ENCODE measurements at regions not wholly inside any gene's neighbourhood (a gene's known extent, or its start where the extent isn't known, plus 50 kb on each side); places are given as distances from the start of the nearest gene placed in this dataset.
"Not testable (repeated sequence)": the region's sequence is repeated elsewhere in the genome, so short reads cannot be mapped to it uniquely, and the experiment has no call there.

DNA sequence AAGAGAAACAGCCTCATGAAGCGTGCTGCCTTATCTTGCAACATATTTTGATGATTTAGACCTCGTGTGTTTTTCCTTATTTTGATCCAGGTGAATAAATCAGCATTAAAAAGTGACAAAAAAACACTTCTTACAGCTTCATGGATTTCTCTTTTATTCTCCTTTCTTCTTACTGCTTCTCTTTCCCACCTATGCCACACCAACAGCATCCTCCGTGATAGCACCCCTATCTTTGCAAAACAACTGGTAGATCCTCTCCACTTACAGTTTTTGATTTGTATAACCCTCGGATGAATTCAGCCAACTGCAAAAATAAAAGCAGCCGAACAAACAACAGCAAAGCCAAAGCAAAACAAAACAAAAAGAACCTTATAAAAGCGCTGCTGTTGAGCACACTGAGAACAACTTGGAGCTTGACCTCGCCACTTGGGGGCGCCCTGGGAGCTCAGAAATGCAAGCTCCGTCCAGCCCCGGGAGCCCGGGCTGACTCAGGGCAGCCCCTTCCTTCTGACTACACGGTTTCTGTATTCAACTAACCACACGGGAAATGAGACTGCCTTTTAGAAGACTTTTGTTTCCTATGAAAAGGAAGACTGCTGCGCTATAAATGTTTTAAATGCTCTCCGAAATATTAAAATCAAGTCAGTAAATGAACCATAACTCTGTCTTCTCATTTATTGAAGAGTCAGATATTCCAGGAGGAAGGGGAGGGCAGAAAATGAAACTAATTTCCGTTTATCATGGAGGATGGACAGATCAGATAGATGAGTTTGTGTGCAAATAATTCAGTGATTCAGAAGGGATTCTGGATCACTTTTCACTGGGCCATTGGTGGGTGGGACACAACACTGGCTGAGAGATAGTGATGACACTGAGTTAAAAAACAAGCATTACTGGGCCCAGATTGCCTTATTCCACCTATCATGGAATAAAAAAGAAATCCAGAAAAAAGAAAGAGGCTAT is 186.8 kb downstream of the ATP6V0E2 start:
- H3K4me1 ChIP-seq; H3K27ac ChIP-seq; H3K36me3 ChIP-seq; H3K9me3 ChIP-seq; intact Hi-C loops (cut with DNase I); H3K4me3 ChIP-seq; H3K27me3 ChIP-seq: not testable (repeated sequence)
- peak; percentile 78 to 87 (median 82) for DNase-seq
- whole genome bisulfite sequencing (ENCODE audit: insufficient coverage, low coverage, low lambda C conversion rate, missing lambda C conversion rate): 14% methylated on average over 11 of the region's 16 CpGs
- peak; percentile 99 to 100 (median 100) for ATAC-seq
- TF ChIP-seq, protein P1, sequence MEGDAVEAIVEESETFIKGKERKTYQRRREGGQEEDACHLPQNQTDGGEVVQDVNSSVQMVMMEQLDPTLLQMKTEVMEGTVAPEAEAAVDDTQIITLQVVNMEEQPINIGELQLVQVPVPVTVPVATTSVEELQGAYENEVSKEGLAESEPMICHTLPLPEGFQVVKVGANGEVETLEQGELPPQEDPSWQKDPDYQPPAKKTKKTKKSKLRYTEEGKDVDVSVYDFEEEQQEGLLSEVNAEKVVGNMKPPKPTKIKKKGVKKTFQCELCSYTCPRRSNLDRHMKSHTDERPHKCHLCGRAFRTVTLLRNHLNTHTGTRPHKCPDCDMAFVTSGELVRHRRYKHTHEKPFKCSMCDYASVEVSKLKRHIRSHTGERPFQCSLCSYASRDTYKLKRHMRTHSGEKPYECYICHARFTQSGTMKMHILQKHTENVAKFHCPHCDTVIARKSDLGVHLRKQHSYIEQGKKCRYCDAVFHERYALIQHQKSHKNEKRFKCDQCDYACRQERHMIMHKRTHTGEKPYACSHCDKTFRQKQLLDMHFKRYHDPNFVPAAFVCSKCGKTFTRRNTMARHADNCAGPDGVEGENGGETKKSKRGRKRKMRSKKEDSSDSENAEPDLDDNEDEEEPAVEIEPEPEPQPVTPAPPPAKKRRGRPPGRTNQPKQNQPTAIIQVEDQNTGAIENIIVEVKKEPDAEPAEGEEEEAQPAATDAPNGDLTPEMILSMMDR (IDR thresholded peaks at IDR 0.05): peak in 3 of 4 donors; percentile 38 to 45 (median 39)

DNA sequence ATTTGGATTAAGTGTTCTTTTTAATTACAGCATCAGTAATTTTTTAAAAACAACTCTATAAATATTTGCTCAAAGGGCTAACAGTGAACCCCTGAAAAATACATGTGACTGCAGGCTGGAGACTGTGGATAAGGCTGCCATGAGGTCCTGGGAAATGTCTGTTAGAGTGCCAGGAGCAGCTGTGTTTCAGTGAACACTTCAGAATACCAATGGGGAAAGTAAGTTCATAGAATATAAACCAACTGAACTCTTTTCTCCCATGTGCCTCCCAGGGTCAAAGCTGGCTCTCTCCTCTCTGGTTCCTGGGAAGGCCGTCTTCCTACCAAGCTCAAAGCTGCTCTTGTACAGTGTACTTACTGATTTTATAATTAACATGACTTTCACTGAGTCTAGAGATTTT is 189.4 kb downstream of the ATP6V0E2 start:
- ATAC-seq; H3K36me3 ChIP-seq; intact Hi-C loops (cut with DNase I); H3K27ac ChIP-seq; H3K4me3 ChIP-seq; DNase-seq; H3K4me1 ChIP-seq; H3K27me3 ChIP-seq; H3K9me3 ChIP-seq: not testable (repeated sequence)
- WGBS (ENCODE audit: insufficient coverage, low coverage, low lambda C conversion rate, missing lambda C conversion rate): 67% methylated on average over 1 of the region's 1 CpG

DNA sequence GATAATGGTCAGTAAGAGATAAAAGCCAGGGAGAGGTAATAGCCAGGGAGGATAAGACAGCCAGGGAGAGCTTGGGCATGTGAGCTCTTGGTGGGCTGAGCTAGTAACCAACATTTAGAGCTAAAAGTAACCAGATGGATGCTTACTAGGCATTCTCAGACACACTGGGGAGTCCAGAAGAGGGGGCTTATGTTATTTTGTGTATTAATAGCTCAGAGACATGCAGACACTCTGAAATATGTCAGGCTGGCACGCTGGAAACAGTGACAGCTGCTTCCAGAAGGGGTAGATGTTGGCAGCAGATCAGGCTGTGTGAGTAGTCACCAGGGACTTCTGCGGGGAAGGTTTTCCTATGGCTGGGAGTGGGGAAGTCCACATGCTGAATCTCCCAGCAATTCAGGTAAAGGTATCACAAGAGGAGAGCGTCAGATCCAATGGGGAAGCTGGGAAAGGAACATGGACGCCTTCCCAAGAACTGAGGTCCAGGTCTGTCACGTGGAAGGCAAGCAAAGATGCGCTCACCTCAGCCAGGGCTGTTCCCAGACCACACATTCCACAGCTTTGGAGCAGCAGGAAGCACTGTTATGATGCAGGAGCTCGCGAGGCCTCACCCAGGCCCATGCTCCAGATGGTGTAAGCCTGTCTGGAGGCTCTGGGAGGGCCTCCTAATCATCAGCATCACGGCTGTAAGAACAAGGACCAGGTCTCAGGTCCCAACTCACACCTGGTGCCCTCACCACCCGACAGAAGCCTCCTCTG is 196.0 kb downstream of the ATP6V0E2 start:
- H3K9me3 ChIP-seq; H3K27ac ChIP-seq; DNase-seq; H3K36me3 ChIP-seq; H3K27me3 ChIP-seq; intact Hi-C loops (cut with DNase I); H3K4me1 ChIP-seq; H3K4me3 ChIP-seq: not testable (repeated sequence)
- no CpG with 5 or more reads among the region's 10 CpGs for WGBS (ENCODE audit: insufficient coverage, low coverage, low lambda C conversion rate, missing lambda C conversion rate)
- peak in 1 of 4 donors; percentile 9 for ATAC-seq

DNA sequence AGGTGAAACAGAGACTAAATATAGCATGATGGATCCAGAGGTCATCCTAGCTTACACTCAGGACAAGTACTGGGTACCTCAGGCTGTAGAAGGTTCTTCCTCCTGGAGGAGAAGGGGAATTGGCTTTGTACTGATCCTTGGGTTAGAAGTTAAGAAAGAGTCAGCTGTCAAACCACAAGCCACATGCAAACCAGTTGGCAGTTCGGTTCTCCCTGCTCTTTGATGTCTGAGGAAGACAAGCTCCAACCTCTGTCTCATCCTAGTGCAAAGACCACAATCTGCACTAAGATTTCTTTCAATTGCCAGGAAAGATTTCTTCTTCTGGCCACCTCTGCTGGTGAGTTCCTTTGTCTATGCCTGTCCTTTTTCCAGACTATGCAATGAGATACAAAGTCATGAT is 203.8 kb downstream of the ATP6V0E2 start:
- H3K9me3 ChIP-seq; H3K36me3 ChIP-seq; intact Hi-C loops (cut with DNase I); ATAC-seq; H3K27me3 ChIP-seq; H3K4me3 ChIP-seq; DNase-seq; H3K27ac ChIP-seq; H3K4me1 ChIP-seq: not testable (repeated sequence)
- 83% methylated on average over 1 of the region's 1 CpG for WGBS (ENCODE audit: insufficient coverage, low coverage, low lambda C conversion rate, missing lambda C conversion rate)

DNA sequence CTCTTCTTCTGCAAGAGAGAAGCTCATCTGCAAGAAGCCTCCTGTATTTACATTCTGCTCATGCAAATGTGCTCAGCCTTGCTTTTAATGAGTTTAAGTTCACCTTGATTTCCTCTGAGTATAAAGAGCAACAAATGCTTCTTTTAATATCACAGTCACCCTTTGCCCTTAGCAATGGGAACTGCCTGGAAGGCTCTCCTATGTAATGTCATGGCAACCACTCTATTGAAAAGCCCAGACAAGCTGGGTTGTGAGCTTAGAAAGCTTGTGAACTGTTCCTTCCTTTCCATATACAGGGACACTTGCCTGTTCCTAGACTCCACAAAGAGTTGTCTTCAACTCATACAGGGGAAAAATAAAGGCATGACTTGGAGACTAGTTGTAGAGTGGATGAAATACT is 208.1 kb downstream of the ATP6V0E2 start:
- H3K4me3 ChIP-seq; DNase-seq; H3K27ac ChIP-seq; intact Hi-C loops (cut with DNase I); H3K36me3 ChIP-seq; H3K4me1 ChIP-seq; H3K9me3 ChIP-seq; H3K27me3 ChIP-seq; ATAC-seq: not testable (repeated sequence)

DNA sequence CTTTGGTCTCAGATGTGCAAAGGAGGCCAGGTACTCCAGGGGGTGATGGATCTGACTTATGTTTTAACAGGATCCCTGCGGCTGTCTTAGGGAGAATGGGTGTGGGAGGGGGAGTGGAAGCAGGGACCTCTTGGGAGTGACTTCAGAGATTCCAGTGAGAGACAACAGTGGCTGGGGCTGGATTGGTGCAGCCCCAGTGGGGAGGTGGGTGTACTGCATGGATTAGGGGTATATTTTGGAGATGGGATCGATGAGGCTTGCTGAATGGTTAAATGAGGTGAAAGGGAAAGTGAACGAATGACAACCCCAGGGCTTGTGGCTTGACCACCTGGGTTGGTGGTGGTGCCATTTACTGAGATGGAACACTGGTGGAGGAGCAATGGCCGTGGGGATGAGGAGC is 211.0 kb downstream of the ATP6V0E2 start:
- not testable (repeated sequence) for H3K9me3 ChIP-seq, ATAC-seq
- WGBS (ENCODE audit: insufficient coverage, low coverage, low lambda C conversion rate, missing lambda C conversion rate): 81% methylated on average over 4 of the region's 4 CpGs

DNA sequence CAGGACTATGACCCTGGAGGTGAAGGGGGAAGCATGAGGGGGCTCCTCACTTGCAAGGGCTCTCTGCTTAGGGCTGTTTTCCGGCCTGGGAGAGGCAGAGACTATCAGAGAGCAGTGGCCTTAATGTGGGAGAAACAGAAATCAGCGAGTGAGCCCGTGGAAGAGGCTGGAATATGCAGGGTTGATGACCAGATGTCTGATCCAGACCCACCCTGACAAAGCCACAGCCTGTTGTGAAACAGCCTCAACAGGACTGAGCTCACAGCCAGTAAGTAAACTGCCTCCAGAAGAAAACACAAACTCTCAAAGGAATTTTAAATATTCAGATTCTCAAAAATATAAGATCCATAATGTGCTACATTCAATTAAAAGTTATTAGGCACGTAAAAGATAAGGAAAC is 213.7 kb downstream of the ATP6V0E2 start:
- not testable (repeated sequence) for ATAC-seq

More for the DNA sequence above, 211.0 kb downstream of the ATP6V0E2 start:
- H3K27me3 ChIP-seq; H3K36me3 ChIP-seq; H3K4me3 ChIP-seq; DNase-seq; H3K4me1 ChIP-seq; H3K27ac ChIP-seq; intact Hi-C loops (cut with DNase I): not testable (repeated sequence)

DNA sequence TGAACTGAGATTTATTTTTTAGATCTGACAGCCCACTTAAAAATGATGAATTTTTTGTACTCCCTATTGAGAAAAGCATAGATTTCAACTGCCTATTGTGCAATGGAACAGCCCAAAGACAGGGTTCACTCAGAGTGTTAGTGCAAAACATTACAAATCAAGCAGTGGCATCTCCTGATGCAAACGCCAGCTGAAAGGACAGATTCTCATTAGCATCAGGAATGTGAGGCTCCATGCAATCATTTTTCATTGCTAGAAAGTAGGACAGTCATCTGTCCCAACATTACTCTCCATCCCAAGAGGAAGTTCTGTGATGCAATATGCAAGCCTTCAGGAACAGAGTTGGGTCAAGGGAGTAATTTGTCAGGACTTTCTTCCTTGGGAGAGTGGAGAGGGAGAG is 215.4 kb downstream of the ATP6V0E2 start:
- H3K27ac ChIP-seq; DNase-seq; H3K4me1 ChIP-seq; H3K4me3 ChIP-seq; H3K36me3 ChIP-seq; intact Hi-C loops (cut with DNase I); H3K9me3 ChIP-seq; H3K27me3 ChIP-seq; ATAC-seq: not testable (repeated sequence)
- WGBS (ENCODE audit: insufficient coverage, low coverage, low lambda C conversion rate, missing lambda C conversion rate): 38% methylated on average over 1 of the region's 1 CpG

More for the DNA sequence above, 213.7 kb downstream of the ATP6V0E2 start:
- H3K4me3 ChIP-seq; H3K4me1 ChIP-seq; intact Hi-C loops (cut with DNase I); DNase-seq; H3K27me3 ChIP-seq; H3K9me3 ChIP-seq; H3K27ac ChIP-seq; H3K36me3 ChIP-seq: not testable (repeated sequence)
- 54% methylated on average over 4 of the region's 4 CpGs for WGBS (ENCODE audit: insufficient coverage, low coverage, low lambda C conversion rate, missing lambda C conversion rate)

DNA sequence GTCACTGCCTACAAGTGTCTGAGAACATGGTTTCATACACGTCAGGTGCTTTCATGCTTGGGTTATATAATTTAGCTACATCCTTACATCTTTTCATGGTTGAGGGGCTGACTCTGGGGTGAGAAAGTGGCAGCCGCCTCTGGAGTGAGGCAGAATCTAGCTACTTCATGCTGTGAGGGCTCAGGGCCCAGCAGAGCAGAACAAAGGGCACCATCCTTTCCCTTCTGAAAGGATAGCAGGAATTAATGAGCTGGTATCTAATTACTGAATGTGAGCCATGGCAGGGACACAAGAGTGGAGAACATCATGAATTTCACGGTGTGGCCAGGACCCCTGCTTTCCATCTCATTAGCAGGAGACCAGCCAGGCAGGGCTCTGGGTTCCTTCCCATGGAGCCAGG is 217.0 kb downstream of the ATP6V0E2 start:
- ATAC-seq; DNase-seq; H3K4me1 ChIP-seq; H3K27ac ChIP-seq; H3K27me3 ChIP-seq; H3K36me3 ChIP-seq; H3K4me3 ChIP-seq; intact Hi-C loops (cut with DNase I); H3K9me3 ChIP-seq: not testable (repeated sequence)
- 100% methylated on average over 1 of the region's 3 CpGs for WGBS (ENCODE audit: insufficient coverage, low coverage, low lambda C conversion rate, missing lambda C conversion rate)

DNA sequence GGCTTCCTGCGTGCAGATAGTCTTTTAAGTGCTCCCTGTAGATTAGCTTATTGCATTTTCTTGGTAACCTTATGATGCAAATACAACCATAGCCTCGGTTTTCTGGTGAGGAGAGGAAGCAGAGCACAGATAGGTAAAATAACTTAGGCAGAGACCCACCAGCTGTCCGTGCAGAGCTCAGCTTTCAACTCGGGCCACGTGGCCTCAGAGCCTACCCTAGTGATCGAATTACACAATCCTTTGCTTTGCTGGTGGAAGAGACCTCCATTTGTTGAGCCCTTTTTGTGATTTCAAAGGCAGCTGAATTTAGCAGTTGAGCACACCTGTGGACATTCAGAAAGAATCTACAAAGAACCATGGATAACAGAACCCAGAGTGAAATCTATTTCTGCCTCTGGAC is 220.1 kb downstream of the ATP6V0E2 start:
- H3K27me3 ChIP-seq; H3K27ac ChIP-seq; H3K4me1 ChIP-seq; intact Hi-C loops (cut with DNase I); H3K36me3 ChIP-seq; H3K9me3 ChIP-seq; DNase-seq; ATAC-seq; H3K4me3 ChIP-seq: not testable (repeated sequence)
- WGBS (ENCODE audit: insufficient coverage, low coverage, low lambda C conversion rate, missing lambda C conversion rate): 65% methylated on average over 5 of the region's 6 CpGs

Data from right lobe of liver (tissue), 6 donors.